NCI-H82 treated with DMSO at 0.1 percent for 48 hours (cell line): ENCODE measurements at regions not wholly inside any gene's neighbourhood (a gene's known extent, or its start where the extent isn't known, plus 50 kb on each side); places are given as distances from the start of the nearest gene placed in this dataset.
"Not testable (repeated sequence)": the region's sequence is repeated elsewhere in the genome, so short reads cannot be mapped to it uniquely, and the experiment has no call there.

Source experiments
- DNase-seq: peaks from one replicate; lab custom pipeline; 2025; ENCODE audit not compliant: unreplicated experiment; lab: John Stamatoyannopoulos, UW

DNA sequence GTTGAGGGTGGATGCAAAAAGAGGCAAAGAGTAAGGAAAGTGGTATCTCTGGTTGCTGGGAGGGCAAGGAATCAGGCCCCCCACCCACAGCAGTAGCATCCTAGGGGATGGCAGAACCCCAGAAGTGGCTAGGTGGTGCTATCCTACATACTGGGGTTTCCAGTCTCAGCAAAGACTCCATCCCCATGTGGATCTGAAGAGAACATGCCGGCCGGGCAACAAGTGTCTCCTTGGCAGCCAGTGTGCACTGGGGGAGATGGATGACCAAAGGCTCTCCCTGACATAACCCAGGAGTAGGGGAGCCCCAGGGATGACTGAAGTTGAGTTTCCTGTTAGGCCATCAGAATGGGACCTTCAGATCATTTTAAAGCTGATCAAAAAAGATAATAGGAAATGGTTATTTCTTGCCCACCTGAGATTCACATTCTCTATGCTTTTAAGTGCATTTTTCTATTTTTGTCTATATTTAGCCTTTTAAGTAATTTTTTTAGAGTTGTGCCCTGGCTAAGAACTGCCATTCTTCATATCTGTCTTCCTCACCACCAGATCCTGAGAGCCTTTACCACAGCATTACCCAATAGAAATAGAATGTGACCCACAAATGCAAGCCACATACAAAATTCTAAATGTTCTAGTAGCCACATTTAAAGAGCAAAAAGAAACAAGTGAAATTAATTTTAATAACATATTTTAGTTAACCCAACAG is 78.7 kb upstream of the SMIM23 start:
- no peak for DNase-seq

DNA sequence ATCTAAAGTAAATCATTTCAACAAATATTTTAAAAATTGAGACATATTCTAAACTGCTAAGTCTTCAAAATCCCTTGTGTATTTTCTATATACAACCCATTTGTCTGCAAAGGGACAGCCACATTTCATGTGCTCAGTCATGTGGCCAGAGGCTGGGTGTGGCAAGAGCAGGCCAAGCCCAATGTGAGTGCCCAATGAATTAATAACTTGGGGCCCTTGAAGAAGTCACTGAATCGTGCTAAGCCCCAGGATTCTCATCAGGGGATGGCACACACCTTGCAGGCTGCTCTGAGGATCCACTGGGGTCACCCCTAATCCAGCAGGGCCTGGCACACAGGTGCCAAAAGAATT is 78.2 kb upstream of the SMIM23 start:
- no peak for DNase-seq

DNA sequence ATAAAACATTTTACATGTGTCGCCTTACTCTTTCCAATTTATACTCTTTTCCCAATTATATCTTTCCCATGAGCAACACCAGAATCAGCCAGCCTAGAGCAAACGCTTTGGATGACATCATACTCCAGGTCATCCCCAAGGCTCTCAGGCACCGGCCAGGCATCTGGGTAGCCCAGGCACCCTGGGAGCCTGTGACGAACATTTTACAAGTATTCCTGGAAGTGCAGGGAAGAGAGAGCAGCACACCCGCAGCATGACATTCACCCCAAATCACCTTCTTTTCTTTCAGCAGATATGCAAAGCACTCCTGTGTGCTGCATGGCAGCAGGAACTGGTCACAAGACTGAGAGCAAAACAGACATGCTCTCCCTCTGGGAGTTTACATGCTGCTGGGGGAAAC is 75.7 kb upstream of the SMIM23 start:
- no peak for DNase-seq

DNA sequence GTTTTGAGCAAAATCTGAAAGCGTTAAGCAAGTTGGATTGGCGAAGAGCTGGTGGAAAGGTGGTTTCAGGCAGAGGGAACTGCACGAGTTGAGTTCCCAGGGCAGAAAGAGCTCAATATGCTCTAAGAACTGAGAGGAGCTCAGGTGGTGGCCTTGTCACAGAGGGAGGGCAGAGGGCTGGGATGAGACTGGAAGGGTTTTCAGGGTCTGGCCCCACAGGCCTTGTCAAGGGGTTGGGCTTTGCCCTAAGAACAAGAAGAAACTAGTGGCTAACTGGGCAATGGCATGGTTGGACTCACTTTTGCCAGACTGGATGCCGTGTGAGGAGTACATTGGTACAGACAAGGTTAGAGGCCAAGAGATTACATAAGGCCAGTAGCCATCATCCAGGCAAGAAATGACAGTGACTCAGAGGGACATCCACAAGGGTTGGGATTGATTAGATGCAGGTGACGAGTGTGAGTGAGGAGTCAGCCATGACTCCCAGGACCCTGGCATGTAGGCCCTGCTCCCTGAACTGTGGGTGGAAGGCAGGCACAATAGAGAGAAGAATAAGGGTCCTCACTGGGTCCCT is 75.1 kb upstream of the SMIM23 start:
- no peak for DNase-seq

DNA sequence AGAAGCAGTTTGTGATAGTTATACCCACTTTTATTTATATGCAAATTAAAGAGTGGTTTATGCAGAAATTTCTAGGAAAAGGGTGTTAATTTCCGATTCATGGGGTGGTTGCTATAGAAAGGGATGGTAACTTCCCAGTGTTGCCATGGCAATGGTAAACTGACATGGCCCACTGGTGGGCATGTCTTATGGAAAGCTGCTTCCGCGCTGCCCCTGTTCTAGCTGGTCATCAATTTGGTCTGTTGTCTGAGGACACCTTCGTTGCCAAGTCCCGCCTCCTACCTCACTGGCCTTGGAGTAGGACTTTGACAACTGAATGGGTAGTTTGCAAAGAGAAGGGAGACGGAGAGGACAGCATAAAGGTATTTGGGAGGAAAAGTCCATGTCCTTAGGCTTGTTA is 74.0 kb upstream of the SMIM23 start:
- DNase-seq: no peak

DNA sequence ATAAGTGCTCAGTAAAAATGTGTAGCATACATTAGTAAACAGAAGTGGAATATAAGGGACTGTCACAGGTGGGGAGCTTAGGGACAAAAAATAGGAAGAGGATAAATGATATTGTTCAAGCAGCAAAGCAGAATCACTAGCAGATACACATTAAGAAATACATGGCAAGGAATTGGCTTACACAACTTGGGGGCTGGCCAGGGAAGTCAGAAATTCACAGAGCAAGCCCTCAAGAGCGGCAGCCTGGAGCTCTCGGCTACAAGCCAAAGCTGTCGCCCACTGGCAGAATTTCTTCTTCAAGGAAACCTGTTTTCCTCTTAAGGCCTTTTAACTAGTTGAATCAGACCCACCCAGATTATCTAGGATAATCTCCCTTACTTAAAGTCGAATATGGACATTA is 73.0 kb upstream of the SMIM23 start:
- DNase-seq: no peak

DNA sequence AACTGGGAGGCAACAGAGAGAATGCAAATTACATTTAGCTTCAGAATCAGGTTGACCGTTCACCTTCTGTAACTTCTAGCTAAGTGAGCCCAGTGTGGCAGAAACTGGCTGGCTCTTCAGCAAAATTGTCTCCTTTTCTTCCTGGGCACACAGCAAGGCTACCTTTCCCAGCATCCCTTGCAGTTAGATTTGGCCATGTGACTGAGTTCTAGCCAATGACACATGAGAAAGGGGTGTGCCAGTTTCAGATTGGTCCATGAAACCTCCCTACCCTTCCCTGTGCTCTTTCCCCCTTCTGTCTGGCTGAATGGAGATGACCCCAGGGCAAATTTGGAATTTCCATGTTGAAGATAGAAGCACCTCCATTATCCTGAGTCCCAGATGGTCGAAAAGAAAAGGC is 72.5 kb upstream of the SMIM23 start:
- no peak for DNase-seq

DNA sequence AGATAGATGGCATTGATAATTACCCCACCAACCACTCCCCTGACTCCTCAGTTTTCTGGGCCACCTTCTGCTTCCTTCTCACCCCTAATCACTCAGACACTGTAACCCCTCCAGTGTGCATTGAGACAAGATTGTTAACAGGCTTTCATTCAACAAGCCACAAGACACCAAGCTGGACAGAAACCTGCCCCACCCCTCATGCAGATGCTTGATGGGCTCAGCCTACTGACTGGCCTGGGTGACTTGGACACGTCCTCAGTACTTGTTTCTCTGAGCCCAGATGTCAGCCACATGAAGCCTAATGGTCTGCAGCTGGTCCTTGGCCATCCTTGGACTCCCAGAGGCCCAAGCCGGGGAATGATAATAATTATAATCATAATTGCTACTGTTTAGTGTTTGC is 71.4 kb upstream of the SMIM23 start:
- no peak for DNase-seq

DNA sequence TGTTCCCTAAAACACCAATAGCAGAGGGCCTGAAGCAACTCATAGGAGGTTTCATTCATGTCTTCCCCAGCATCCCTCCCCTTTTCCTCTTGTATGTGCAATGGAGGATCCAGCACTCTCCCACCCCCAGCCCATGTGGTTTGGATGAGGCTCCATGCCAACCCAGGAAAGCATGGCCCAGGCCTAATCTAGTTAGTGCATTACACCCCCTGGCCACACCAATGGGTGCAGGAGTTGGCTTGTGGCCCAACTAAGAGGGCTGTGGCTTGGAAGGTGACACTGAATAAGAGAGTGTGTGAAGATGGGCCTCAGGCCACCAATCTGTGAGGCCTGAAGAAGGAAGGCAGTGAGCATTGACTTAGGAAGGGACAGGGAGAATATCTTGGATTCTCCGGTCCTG is 70.8 kb upstream of the SMIM23 start:
- no peak for DNase-seq

DNA sequence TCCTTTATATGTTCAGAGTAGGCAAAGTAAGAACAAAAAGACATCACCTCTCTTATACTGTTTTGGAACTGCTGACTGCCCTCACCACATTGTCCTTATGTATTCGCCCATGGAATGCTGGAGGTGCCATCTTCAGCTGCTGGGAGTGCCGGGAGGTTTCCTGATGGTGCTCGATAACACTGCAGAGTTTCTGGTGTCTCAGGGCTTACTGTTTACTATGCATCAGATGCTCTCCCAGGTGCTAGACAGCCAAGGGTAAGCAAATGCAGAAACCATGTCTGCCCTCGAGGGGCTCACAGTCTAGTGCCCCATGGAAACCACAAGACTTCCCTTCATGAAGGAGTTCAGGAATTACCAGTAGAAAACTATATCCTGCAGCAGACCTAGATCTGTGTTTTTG is 70.1 kb upstream of the SMIM23 start:
- no peak for DNase-seq

DNA sequence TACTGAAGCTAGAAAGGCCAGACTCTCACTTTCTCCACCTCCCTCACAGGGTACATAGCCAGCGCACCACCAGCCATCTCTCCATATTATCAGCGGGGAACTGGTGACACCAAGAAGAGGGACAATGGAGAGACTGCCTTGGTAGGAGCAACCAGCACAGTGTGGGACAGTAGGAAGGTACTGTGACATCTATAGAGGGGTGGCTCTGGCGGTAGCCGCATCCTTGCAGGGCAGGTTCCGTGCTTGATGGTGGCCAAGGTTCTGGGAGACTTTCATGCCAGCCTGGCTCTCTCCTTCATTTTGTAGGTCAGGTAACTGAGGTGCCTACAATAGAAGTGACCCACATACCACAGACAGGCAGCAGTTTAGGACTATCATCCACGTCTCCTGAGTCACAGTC is 65.5 kb upstream of the SMIM23 start:
- DNase-seq: no peak

DNA sequence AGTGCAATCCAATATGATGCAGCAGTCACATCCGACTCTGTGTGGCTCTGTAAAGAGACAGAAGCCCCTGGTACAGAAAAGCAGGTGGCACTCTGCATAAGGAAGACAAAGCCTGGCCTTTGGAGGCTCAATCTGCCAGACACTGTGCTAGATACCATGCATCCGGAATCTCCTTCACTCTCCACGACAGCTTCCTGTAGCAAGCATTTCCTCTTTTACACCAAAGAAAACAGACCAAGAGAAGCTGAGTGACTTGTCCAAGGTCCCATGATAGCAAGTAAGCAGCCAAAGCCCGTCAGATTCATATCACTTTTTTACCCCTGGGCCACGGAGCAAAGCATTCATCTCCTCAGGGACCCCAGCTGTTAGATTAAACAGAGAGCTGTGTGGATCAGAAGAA is 64.2 kb upstream of the SMIM23 start:
- DNase-seq: no peak

DNA sequence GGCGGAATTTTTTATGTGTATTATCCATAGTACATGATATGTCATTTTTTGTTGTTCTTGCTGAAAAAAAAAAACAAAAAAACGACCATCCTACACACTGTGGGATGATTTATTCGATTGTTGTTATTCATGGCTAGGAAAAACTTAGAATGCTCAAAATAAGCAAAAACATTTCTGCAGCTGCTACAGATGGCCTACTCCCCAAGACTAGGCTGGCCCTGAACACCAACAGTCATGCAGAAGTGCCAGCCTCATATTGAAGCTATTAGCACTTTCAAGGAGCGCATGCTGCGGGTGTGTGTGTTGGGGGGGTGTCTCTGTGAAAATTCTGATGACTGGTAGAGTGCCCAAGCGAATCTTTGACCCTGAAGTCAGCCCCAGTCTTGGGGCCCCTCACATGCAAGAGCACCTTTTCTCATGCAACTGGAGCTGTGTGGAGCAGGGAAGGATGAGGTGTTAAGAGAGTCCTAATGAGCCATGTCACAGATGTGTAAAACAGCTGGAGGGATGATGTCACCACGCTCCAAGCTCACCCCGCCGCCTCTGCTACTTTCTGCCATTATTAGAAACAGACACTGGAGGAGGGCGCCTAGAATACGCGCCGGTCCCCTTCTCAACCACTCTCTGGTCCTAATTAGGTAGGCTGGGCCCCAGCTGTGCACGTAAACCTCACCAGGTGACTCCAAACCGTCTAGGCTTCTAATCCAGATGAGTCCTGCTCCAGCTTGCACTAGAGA is 61.0 kb upstream of the SMIM23 start:
- no peak for DNase-seq

DNA sequence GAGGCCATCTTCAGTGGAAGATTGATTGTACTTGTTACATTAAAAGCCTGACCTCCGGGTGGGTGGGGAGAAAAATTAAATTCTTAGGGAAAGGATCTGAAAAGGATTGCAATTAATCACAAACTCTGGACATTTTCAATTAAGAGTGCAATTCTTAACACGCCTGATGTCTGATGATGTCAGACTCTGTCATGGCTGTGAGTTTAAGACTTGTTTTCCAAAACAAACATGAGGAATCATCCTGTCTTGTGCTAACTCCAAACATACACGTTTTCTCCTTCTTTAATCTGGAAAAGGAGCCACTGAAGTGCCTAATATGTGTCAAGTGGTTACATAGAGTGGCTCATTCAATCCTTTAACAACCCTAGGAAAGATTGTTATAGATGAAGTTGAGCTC is 60.4 kb upstream of the SMIM23 start:
- DNase-seq: no peak

DNA sequence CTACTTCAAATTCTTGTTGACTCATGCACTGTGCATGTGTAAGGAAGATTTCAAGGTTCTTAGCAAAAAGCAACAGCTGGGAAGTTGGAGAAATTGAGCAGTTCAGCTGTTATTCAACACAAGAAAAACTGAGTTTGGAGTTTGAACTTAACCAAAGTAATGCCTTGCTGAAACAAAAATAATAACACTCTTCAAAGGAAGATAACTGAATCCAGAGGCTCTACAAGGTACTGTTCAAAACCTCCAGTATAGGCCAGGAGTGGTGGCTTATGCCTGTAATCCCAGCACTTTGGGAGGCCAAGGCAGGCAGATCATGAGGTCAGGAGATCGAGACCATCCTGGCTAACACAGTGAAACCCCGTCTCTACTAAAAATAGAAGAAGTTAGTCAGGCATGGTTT is 58.8 kb upstream of the SMIM23 start:
- not testable (repeated sequence) for DNase-seq

DNA sequence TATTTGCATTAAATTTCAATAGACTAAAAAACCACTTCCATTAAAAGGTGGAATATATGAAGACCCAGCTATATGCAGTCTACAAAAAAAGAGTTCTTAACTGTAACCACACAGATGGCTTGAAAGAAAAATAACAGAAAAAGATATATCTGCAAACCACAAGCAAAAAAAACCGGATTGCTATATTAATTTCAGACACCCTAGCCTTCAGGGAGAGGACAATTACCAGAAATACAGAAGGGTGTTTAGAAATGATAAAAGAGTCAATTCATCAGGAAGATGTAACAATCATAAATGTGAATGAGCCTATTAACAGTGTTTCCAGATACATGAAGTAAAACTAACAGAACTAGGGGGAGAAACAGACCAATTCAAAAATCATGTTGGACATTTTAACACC is 56.9 kb upstream of the SMIM23 start:
- DNase-seq: no peak
